GM12878 (cell line): ENCODE measurements at regions not wholly inside any gene's neighbourhood (a gene's known extent, or its start where the extent isn't known, plus 50 kb on each side); places are given as distances from the start of the nearest gene placed in this dataset.

Experiments
- CEBPB ChIP-seq, 2 experiments: fragments of 150-350 bp in 1 of 2; IDR thresholded peaks; 2 replicates each; pipeline ENCODE4 v1.6.1; 2012 to 2014; ENCODE audit warnings: low read depth in 2 of 2, low read length in 2 of 2, borderline replicate concordance in 1 of 2, inconsistent platforms in 1 of 2
- CHD4 ChIP-seq: fragments of 200-600 bp; sonication (generic); IDR thresholded peaks from 2 replicates; pipeline ENCODE4 v1.6.1; 2016; ENCODE audit warnings: mild to moderate bottlenecking
- FOXM1 ChIP-seq: IDR thresholded peaks from 2 replicates; pipeline ENCODE4 v1.6.1; 2012; ENCODE audit warnings: low read depth, mild to moderate bottlenecking, inconsistent platforms, low read length, moderate library complexity
- HCFC1 ChIP-seq: fragments of 150-350 bp; IDR thresholded peaks from 2 replicates; pipeline ENCODE4 v1.6.1; 2014; ENCODE audit warnings: low read length
- JUND ChIP-seq: IDR thresholded peaks from 2 replicates; pipeline ENCODE4 v1.6.1; 2012; ENCODE audit warnings: low read depth, mild to moderate bottlenecking, low read length, improper control_type of control experiment, moderate library complexity
- MTA2 ChIP-seq: fragments of 450-650 bp; IDR thresholded peaks from 2 replicates; pipeline ENCODE4 v1.6.1; 2016; ENCODE audit warnings: low read depth, mild to moderate bottlenecking, moderate library complexity
- MXI1 ChIP-seq: fragments of 150-350 bp; IDR thresholded peaks from 2 replicates; pipeline ENCODE4 v1.6.1; 2011; ENCODE audit warnings: low read depth, mild to moderate bottlenecking, inconsistent platforms, low read length, improper control_type of control experiment
- NFIC ChIP-seq: IDR thresholded peaks from 2 replicates; pipeline ENCODE4 v1.6.1; 2012; ENCODE audit warnings: low read depth, mild to moderate bottlenecking, inconsistent platforms, low read length, moderate library complexity
- POLR2AphosphoS5 ChIP-seq: IDR thresholded peaks from 2 replicates; pipeline ENCODE4 v1.6.1; 2011; ENCODE audit warnings: mild to moderate bottlenecking, low read length, inconsistent platforms
- STAT1 ChIP-seq: fragments of 450-650 bp; conservative IDR thresholded peaks from 2 replicates; pipeline ENCODE4 v1.6.1; 2014; ENCODE audit warnings: antibody characterized with exemption, mild to moderate bottlenecking
- TF ChIP-seq, protein P1 (sequence below), 3 experiments: IDR thresholded peaks in 2 of 3; conservative IDR thresholded peaks in 1 of 3; 2 replicates each; pipeline ENCODE4 v1.5.1; 2011; ENCODE audit warnings: low read depth in 3 of 3, low read length in 3 of 3, mild to moderate bottlenecking in 3 of 3, control low read depth in 2 of 3, moderate library complexity in 2 of 3, inconsistent platforms in 1 of 3, mixed read lengths in 1 of 3; ENCODE audit not compliant: control insufficient read depth in 2 of 3, insufficient read depth in 1 of 3; ENCODE audit errors: extremely low read depth in 1 of 3
- TF ChIP-seq, protein P2 (sequence below): fragments of 450-650 bp; formaldehyde crosslinking; IDR thresholded peaks from 2 replicates; pipeline ENCODE4 v1.4.0; 2020; ENCODE audit warnings: mild to moderate bottlenecking, moderate library complexity
- TF ChIP-seq, protein P3 (sequence below): fragments of 450-650 bp; IDR thresholded peaks from 2 replicates; pipeline ENCODE4 v1.6.1; 2016; ENCODE audit warnings: mild to moderate bottlenecking

DNA sequence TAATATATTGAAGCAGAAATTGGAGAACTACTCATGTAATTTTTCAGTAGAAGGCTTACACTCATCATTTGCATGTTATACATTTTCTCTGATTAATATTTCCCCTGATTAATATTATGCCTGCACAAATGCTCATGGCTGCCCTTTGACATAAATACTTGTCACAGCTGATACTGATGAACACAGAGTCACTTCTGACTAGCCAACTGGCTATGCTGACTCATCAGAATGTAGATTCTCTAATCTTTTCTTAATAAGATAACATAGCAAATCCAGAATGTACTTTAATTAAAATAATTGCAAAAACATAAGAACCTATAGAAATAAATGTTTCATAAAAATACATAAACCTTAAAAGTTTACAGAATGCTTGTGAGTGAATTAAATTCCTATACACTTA lies 52.4 kb upstream of the C4orf54 start:
- TF ChIP-seq HCFC1 (no peak), STAT1 (no peak), POLR2AphosphoS5 (no peak), CHD4 (no peak), MTA2 (no peak), MXI1 (no peak), NFIC (no peak), JUND (no peak), CEBPB (IDR thresholded peaks at IDR 0.05; ENCODE audit: borderline replicate concordance in 1 of 2, low read depth in 2 of 2, low read length in 2 of 2) (no peak), FOXM1 (no peak)
- TF ChIP-seq, protein P1, sequence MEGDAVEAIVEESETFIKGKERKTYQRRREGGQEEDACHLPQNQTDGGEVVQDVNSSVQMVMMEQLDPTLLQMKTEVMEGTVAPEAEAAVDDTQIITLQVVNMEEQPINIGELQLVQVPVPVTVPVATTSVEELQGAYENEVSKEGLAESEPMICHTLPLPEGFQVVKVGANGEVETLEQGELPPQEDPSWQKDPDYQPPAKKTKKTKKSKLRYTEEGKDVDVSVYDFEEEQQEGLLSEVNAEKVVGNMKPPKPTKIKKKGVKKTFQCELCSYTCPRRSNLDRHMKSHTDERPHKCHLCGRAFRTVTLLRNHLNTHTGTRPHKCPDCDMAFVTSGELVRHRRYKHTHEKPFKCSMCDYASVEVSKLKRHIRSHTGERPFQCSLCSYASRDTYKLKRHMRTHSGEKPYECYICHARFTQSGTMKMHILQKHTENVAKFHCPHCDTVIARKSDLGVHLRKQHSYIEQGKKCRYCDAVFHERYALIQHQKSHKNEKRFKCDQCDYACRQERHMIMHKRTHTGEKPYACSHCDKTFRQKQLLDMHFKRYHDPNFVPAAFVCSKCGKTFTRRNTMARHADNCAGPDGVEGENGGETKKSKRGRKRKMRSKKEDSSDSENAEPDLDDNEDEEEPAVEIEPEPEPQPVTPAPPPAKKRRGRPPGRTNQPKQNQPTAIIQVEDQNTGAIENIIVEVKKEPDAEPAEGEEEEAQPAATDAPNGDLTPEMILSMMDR (IDR thresholded peaks at IDR 0.05 in 2 of 3, conservative IDR thresholded peaks at IDR 0.05 in 1 of 3; ENCODE audit: control insufficient read depth in 2 of 3, extremely low read depth in 1 of 3, insufficient read depth in 1 of 3, low read depth in 3 of 3, low read length in 3 of 3), result no peak
- TF ChIP-seq, protein P2, sequence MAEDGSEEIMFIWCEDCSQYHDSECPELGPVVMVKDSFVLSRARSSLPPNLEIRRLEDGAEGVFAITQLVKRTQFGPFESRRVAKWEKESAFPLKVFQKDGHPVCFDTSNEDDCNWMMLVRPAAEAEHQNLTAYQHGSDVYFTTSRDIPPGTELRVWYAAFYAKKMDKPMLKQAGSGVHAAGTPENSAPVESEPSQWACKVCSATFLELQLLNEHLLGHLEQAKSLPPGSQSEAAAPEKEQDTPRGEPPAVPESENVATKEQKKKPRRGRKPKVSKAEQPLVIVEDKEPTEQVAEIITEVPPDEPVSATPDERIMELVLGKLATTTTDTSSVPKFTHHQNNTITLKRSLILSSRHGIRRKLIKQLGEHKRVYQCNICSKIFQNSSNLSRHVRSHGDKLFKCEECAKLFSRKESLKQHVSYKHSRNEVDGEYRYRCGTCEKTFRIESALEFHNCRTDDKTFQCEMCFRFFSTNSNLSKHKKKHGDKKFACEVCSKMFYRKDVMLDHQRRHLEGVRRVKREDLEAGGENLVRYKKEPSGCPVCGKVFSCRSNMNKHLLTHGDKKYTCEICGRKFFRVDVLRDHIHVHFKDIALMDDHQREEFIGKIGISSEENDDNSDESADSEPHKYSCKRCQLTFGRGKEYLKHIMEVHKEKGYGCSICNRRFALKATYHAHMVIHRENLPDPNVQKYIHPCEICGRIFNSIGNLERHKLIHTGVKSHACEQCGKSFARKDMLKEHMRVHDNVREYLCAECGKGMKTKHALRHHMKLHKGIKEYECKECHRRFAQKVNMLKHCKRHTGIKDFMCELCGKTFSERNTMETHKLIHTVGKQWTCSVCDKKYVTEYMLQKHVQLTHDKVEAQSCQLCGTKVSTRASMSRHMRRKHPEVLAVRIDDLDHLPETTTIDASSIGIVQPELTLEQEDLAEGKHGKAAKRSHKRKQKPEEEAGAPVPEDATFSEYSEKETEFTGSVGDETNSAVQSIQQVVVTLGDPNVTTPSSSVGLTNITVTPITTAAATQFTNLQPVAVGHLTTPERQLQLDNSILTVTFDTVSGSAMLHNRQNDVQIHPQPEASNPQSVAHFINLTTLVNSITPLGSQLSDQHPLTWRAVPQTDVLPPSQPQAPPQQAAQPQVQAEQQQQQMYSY, result no peak
- TF ChIP-seq, protein P3, sequence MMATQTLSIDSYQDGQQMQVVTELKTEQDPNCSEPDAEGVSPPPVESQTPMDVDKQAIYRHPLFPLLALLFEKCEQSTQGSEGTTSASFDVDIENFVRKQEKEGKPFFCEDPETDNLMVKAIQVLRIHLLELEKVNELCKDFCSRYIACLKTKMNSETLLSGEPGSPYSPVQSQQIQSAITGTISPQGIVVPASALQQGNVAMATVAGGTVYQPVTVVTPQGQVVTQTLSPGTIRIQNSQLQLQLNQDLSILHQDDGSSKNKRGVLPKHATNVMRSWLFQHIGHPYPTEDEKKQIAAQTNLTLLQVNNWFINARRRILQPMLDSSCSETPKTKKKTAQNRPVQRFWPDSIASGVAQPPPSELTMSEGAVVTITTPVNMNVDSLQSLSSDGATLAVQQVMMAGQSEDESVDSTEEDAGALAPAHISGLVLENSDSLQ, result no peak
